HT-29 (cell line): ENCODE measurements at regions not wholly inside any gene's neighbourhood (a gene's known extent, or its start where the extent isn't known, plus 50 kb on each side); places are given as distances from the start of the nearest gene placed in this dataset.
"Not testable (repeated sequence)": the region's sequence is repeated elsewhere in the genome, so short reads cannot be mapped to it uniquely, and the experiment has no call there.

ENCODE experiments used
- DNase-seq: peaks from one replicate; pipeline ENCODE4 v3.0.0-alpha.2; 2015; ENCODE audit warnings: low spot score

- peak; percentile 17 for DNase-seq
Measured at GRCh38 chr18:57954935-57955334, 89.1 kb upstream of the NEDD4L start.

GRCh38 chr18:57953883-57954282, 90.1 kb upstream of the NEDD4L start:
- peak; percentile 17 for DNase-seq

DNA sequence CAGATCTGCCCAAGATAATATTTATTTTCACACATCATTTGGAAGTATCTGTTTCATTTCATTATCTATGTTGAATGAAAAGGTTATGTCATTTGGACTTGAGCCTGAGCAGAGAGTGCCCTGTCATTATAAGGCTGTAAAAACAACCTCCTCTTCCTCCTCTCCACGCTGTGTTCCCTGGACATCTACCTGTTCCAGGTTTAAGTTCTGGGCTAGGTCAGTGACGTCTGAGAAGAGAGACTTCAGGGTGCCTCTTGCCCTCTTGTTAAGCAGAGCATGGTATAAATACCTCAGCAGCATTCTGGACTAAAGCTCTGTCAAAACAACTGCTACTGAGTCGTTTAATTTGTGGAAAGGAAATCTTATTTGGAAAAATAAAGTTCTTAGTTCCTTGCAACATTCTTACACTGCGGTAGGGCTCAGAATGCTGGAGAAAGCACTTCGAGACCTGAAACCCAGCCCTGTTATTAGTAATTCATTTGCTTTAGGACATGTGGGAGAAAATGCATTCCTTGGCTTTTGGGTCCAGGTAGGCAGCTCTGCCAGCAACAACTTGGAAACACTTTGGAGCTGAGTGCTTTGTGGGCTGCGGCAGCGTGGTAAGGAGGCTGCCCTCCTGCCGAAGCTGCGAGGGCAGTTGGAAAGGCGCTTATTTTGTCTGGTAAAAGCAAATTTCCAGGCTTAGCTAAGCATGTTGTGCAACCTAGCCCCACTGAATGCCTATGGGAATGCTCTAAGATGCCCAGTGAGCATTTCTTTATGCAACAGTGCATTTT, 91.8 kb upstream of the NEDD4L start:
- no peak for DNase-seq

GRCh38 chr18:57951117-57951796, 92.8 kb upstream of the NEDD4L start:
- no peak for DNase-seq

GRCh38 chr18:57950542-57950941, 93.5 kb upstream of the NEDD4L start:
- no peak for DNase-seq

DNA sequence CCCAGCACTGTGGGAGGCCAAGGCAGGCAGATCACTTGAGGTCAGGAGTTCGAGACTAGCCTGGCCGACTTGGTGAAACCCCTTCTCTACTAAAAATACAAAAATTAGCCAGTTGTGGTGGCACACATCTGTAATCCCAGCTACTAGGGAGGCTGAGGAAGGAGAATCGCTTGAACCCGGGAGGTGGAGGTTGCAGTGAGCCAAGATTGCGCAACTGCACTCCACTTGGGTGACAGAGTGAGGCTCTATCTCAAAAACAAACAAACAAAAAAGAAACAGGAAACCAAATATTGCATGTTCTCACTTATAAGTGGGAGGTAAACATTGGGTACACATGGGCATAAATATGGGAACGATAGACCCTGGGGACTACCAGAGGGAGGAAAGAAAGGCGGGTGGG, 94.7 kb upstream of the NEDD4L start:
- not testable (repeated sequence) for DNase-seq

GRCh38 chr18:57947117-57947516, 96.9 kb upstream of the NEDD4L start:
- DNase-seq: no peak

DNA sequence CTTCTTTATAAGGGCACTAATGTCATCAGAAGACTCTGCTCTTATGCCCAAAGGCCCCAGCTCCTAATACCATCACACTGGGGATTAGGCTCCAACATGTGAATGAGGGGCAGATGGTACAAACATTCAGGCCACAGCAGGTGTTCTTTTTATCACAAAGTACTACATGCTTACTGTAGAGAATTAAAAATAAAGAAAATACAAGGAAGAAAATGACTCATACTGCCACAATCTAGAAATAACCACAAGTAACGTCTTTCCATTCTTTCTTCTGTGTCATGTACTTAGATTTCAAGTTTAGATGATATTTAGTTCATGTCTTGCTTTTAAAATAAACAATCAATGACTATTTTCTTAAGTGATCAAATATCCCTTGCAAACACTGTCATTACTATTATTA, 100.3 kb upstream of the NEDD4L start:
- no peak for DNase-seq

GRCh38 chr18:57942493-57942892, 101.5 kb upstream of the NEDD4L start:
- no peak for DNase-seq

DNA sequence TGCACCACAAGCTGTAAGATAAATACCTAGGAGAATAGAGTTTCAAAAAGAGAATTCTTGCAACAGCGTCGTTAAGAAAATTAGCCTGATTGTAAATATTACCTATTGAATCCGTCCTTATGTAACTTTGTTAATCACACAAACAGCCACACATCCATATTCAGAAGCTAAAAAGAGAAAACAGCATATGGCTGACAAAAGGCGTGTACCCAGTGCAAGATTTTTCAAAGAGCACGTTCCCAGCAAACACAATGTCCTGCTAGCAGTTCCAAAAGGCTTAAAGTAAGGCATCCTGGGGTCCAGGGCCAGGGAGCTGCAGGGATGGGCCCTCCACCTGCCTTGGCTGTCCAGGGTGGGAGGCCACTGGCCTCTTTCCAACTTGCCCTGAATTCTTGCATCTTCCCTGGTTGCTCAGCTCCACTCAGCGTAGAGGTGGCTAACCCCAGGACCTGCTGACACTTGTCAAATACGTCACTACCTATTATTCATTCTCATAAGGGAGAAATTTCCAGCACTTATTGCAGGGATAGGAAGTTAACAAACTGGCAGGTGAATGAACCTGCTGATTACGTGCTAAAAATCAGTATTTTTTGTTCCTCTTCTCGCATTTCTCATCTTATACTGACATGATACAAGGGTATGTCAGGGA, 102.1 kb upstream of the NEDD4L start:
- no peak for DNase-seq

- DNase-seq: no peak
Measured at GRCh38 chr18:57940166-57940660, 103.8 kb upstream of the NEDD4L start.

- DNase-seq: not testable (repeated sequence)
Measured at GRCh38 chr18:57934375-57934774, 109.7 kb upstream of the NEDD4L start.

DNA sequence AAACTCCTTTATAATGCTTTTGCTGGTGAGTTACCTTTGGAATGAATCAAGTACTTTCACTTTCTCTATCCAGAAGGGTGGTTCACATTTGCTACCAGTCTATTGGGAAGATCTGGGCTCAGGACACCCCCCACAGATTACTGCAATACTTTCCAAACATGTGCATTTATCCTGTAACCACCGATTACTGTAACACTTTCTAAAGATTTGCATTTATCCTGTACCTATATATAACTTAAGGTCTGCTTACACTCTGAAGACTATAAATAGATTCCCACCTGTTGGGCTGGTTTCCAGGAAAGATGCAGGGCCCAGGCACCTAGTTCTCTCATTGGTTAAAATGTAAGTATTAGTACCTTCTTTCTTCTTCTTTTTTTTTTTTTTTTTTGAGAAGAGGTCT, 113.0 kb upstream of the NEDD4L start:
- DNase-seq: no peak

- DNase-seq: no peak
Measured at GRCh38 chr18:57930476-57930875, 113.5 kb upstream of the NEDD4L start.

DNA sequence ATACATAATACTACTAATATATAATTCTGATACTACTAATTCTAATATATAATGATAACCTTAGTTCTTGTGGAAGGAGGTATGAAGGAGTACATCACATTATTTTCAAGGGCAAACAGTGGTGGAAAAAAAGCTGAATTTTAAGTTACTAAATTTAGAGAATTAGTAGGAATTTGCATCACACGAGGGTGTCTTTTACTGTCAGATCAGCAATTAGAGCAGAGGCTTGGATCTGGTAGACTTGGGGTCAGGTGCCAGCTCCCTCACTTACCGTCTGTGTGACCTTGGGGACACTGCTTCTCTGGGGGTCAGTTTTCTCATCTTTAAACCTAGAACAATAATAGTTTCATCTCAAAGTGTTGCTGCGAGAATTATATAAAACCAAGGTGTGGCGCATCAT, 114.1 kb upstream of the NEDD4L start:
- DNase-seq: no peak

DNA sequence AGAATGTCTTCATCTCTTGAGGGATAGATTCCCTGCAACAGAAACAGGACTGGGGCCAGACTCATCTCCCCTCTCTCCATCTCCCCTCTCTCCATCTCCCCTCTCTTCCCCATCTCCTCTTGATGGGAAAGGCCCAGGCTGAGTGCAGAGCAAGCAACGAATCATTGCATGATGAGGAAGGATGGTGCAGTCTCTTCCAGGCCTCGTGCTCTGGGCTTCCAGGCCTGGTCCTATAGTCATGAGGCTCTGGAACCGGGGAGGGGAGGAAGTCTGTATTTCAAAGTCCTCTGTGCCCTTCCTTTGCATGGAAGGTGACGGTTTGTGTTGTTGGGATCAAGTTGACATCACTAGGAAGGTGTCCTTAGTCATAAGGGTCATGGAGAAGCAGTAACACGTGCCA, 115.6 kb upstream of the NEDD4L start:
- DNase-seq: no peak

DNA sequence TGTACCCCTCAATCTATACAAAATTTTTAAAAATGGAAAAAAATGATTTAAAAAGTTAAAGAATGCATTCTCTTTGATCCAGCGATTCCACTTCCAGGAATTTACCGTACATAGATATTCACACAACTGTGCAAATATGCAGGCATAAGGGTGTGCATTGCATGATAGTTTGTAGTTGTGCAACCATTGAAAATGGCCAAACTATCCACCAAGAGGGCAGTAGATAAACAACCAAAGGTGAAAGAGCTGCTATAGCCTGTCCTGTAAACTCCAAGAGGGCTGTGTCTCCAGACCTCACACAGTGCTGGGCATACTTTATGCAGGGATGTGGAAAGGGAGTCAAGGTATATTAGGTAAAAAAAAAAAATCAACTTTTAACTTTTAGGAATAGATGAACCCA, 116.5 kb upstream of the NEDD4L start:
- no peak for DNase-seq

DNA sequence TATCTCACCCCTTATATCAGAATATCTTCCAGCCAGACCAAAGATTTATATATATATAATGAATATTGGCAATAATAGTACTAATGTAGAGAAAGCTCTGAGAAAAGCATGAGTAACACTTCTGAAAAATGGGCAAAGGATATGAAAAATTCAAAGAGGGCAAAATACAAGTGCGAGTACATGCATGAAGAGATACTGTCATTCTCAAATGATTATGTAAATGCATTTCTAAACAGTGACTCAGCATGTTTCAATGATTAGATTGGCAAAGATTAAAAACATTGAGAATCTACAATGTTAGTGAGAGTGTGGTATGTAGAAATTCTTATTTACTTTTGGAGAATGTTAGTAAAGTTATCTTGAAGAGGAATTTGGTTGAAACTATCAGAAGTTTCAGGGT, 118.3 kb upstream of the NEDD4L start:
- DNase-seq: no peak

DNA sequence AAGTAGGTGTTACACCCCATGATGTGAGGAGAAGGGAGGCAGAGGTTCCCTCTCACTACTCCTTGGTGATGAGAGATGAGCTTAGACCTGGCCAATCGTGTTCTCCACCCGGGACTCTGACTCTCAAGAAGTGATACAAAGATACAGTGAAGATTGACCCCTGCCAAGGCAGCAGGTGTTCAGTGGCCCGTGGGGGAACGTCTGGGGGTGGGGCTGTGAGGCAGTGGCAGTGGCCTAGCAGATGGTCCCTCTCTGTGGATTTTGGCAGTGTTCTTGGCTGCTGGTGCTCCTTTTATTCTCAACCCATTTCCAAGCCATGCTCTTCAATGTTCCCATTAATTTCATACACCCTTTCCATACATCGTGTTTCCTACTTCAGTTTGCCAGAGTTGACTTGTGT, 120.4 kb upstream of the NEDD4L start:
- DNase-seq: no peak

DNA sequence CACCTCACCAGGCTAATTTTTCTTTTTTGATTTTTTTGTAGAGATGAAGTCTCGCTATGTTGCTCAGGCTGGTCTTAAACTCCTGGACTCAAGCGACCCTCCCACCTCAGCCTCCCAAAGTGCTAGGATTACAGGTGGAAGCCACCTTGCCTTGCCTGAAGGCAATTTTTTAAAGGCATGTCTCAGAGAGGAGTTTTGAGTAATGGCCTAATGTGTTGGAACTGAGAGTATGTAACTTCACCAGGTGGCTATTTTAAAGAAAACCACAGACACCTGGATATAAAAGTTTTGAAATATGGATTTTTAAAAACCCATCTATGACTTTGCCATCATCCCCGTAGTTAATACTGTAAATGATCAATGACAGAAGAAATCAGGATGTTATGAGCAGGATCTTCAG, 119.8 kb upstream of the ATP8B1 start:
- no peak for DNase-seq

DNA sequence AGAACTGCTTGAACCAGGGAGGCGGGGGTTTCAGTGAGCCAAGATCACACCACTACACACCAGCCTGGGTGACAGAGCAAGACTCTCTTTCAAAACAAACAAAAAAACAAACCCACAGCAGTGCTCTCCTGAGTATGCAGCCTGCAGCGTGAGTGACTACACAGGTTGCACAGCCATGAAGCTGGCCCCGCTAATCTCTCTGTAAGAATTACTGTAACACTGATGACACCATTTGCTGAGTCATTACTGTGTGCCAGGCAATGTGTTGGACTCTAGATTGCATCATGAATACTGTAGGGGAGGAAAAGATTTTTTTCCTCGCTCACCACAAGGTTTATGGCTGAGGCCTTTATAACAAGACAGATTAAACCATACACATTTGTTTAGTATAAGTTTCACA, 118.6 kb upstream of the ATP8B1 start:
- DNase-seq: no peak

DNA sequence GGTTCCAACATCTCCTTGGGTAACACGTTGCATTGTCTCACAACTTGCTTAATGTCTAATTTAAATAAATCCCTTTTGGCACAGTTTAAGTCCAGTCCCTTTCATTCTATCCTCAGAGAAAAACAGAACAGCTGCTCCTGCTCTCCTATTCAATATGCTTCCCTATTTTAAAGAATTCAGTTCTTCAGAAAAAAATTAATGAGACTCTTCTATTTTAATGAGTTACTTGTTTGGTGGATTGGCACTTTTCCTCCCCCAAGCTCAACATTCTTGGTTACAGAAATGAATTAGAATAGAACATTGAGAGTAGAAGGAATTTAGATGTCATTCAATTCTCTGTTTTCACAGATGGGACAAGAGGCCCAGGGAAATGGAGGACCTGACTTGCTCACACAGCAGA, 116.9 kb upstream of the ATP8B1 start:
- DNase-seq: no peak

DNA sequence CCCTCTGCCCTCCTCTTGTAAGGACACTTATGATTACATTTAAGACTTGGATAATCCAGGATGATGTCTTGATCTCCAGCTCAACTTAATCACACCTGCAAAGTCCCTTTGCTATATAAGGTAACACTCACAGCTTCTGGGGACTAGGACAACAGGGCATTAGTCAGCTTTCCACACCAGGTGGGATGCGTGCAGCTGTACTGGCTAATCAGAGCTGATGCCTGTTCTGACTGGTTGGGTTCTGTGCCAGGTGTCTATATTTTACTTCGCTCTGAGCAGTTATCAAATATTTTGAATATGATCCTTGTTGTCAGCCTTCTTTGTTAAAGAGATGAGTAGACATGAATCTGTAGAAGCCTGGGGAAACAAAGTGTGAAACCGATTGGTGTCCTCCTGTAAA, 115.5 kb upstream of the ATP8B1 start:
- DNase-seq: no peak
